PC-9 (cell line): ENCODE measurements at regions not wholly inside any gene's neighbourhood (a gene's known extent, or its start where the extent isn't known, plus 50 kb on each side); places are given as distances from the start of the nearest gene placed in this dataset.

Experiments
- BruUV-seq: library from RNA; stranded (reverse); fragments of 400-500 nt; replicated peaks from 2 replicates; lab custom pipeline; 2021; lab: Mats Ljungman, UMichigan
- CTCF ChIA-PET: fragments of 300-600 bp; sonication (Branson Sonifier 250); formaldehyde crosslinking; loops from one replicate; lab custom pipeline; 2022; ENCODE audit warnings: antibody characterized with exemption; lab: Charles Lee
- POLR2A ChIA-PET: fragments of 300-600 bp; sonication (Branson Sonifier 250); formaldehyde crosslinking; loops from one replicate; lab custom pipeline; 2022; ENCODE audit warnings: antibody characterized with exemption; ENCODE audit not compliant: unreplicated experiment; lab: Charles Lee
- DNase-seq, 2 experiments: peaks; one replicate each; pipeline versions ENCODE4 v3.0.0 to v3.0.0-alpha.2; 2015 to 2022; ENCODE audit warnings: mixed read lengths in 1 of 2
- H2AFZ ChIP-seq: fragments of 200-600 bp; sonication (generic); 2 replicates; pipeline ENCODE4 v1.8.1; 2017; ENCODE audit warnings: antibody characterized with exemption
- H3F3A ChIP-seq: fragments of 200-600 bp; sonication (generic); 2 replicates; pipeline ENCODE4 v1.8.1; 2017; ENCODE audit warnings: antibody characterized with exemption, mild to moderate bottlenecking, low read depth; ENCODE audit not compliant: insufficient read depth
- H3K27ac ChIP-seq: fragments of 200-600 bp; sonication (generic); 2 replicates; pipeline ENCODE4 v1.6.1; 2016; ENCODE audit warnings: mixed run types
- H3K27me3 ChIP-seq: fragments of 200-600 bp; sonication (generic); 2 replicates; pipeline ENCODE4 v1.6.1; 2016; ENCODE audit warnings: low read depth, mixed run types; ENCODE audit not compliant: insufficient read depth
- H3K36me3 ChIP-seq: fragments of 200-600 bp; sonication (generic); 2 replicates; pipeline ENCODE4 v1.6.1; 2016; ENCODE audit warnings: low read depth, mixed run types
- H3K4me1 ChIP-seq: fragments of 200-600 bp; sonication (generic); replicated peaks from 2 replicates; pipeline ENCODE4 v1.6.1; 2016; ENCODE audit warnings: mixed run types; ENCODE audit not compliant: insufficient read depth
- H3K4me2 ChIP-seq: fragments of 200-600 bp; sonication (generic); 2 replicates; pipeline ENCODE4 v1.6.1; 2017; ENCODE audit warnings: mixed run types
- H3K4me3 ChIP-seq: fragments of 200-600 bp; sonication (generic); 2 replicates; pipeline ENCODE4 v1.6.1; 2016; ENCODE audit warnings: mixed run types
- H3K79me2 ChIP-seq: fragments of 200-600 bp; sonication (generic); 2 replicates; pipeline ENCODE4 v1.6.1; 2017; ENCODE audit warnings: low read depth, mixed run types
- H3K9me2 ChIP-seq: fragments of 200-600 bp; sonication (generic); 2 replicates; pipeline ENCODE4 v1.8.1; 2017; ENCODE audit warnings: mild to moderate bottlenecking; ENCODE audit not compliant: insufficient read depth
- H3K9me3 ChIP-seq: fragments of 200-600 bp; sonication (generic); 2 replicates; pipeline ENCODE4 v1.8.1; 2016; ENCODE audit warnings: low read depth; ENCODE audit not compliant: insufficient read depth
- H4K20me1 ChIP-seq: fragments of 200-600 bp; sonication (generic); 2 replicates; pipeline ENCODE4 v1.8.1; 2017; ENCODE audit not compliant: insufficient read depth
- CTCF ChIP-seq: fragments of 200-600 bp; sonication (generic); conservative IDR thresholded peaks from 2 replicates; pipeline ENCODE4 v1.6.1; 2017; ENCODE audit warnings: mixed run types, antibody characterized with exemption, mild to moderate bottlenecking, moderate library complexity
- EZH2 ChIP-seq: fragments of 200-600 bp; sonication (generic); IDR thresholded peaks from 2 replicates; pipeline ENCODE4 v1.8.0; 2017; ENCODE audit warnings: antibody characterized with exemption, low read depth
- intact Hi-C: fragments of 100-400 bp; cut with micrococcal nuclease; formaldehyde crosslinking; loops from one replicate; pipeline ENCODE4 v1.10.0; 2022; ENCODE audit not compliant: unreplicated experiment

GRCh38 chr2:9772035-9772998 is 71.0 kb upstream of the TAF1B start:
- no peak overlapping the region for H3K27ac ChIP-seq
- no peak for DNase-seq
- H3K9me2 ChIP-seq: no peaks in the 10 kb centered on the region
- no peaks in the 10 kb centered on the region for H3K79me2 ChIP-seq
- TF ChIP-seq CTCF: no peak
- no peak for TF ChIP-seq EZH2
- BruUV-seq: no TSS peak
- no peak overlapping the region for H2AFZ ChIP-seq
- no peaks in the 10 kb centered on the region for H3F3A ChIP-seq
- ChIA-PET POLR2A (no interaction called here), CTCF (interaction anchor here (0.5 to 0.7 kb wide), 2 partner anchors 22 to 351 kb away, joined by 3 to 5 read pairs; no protein-coding TSS in a partner anchor)
- H3K9me3 ChIP-seq: no peaks in the 10 kb centered on the region
- no peak overlapping the region for H3K4me3 ChIP-seq
- no peaks in the 10 kb centered on the region for H3K4me1 ChIP-seq
- no peaks in the 10 kb centered on the region for H3K27me3 ChIP-seq
- H4K20me1 ChIP-seq: no peaks in the 10 kb centered on the region
- no peaks in the 10 kb centered on the region for H3K36me3 ChIP-seq
- intact Hi-C loops: no loop called here
- H3K4me2 ChIP-seq: no peak overlapping the region

GRCh38 chr2:9772999-9773902 is 70.0 kb upstream of the TAF1B start:
- no peak for TF ChIP-seq EZH2
- no peak for TF ChIP-seq CTCF
- no peak for DNase-seq
- no peaks in the 10 kb centered on the region for H4K20me1 ChIP-seq
- H3K9me2 ChIP-seq: no peaks in the 10 kb centered on the region
- H3K27me3 ChIP-seq: no peaks in the 10 kb centered on the region
- BruUV-seq: no TSS peak
- H3K4me1 ChIP-seq: no peaks in the 10 kb centered on the region
- no peaks in the 10 kb centered on the region for H3K9me3 ChIP-seq
- H3K36me3 ChIP-seq: no peaks in the 10 kb centered on the region
- no peak overlapping the region for H3K4me3 ChIP-seq
- H3K79me2 ChIP-seq: no peaks in the 10 kb centered on the region
- H2AFZ ChIP-seq: no peak overlapping the region
- no peak overlapping the region for H3K4me2 ChIP-seq
- intact Hi-C loops: no loop called here
- no peaks in the 10 kb centered on the region for H3F3A ChIP-seq
- CTCF ChIA-PET: interaction anchor here (0.7 kb wide), 1 partner anchor 21 kb away, joined by 3 read pairs; no protein-coding TSS in a partner anchor
- POLR2A ChIA-PET: no interaction called here
- no peak overlapping the region for H3K27ac ChIP-seq

GRCh38 chr2:9773903-9774239 is 69.4 kb upstream of the TAF1B start:
- no peak overlapping the region for H3K4me3 ChIP-seq
- H3K27me3 ChIP-seq: no peaks in the 10 kb centered on the region
- H3F3A ChIP-seq: no peaks in the 10 kb centered on the region
- CTCF ChIA-PET: no interaction called here
- H3K9me2 ChIP-seq: no peaks in the 10 kb centered on the region
- H4K20me1 ChIP-seq: no peaks in the 10 kb centered on the region
- POLR2A ChIA-PET: no interaction called here
- DNase-seq: no peak
- intact Hi-C loops: no loop called here
- BruUV-seq: no TSS peak
- H3K27ac ChIP-seq: no peak overlapping the region
- no peaks in the 10 kb centered on the region for H3K36me3 ChIP-seq
- H3K79me2 ChIP-seq: no peaks in the 10 kb centered on the region
- H3K4me1 ChIP-seq: no peaks in the 10 kb centered on the region
- no peak overlapping the region for H2AFZ ChIP-seq
- no peak overlapping the region for H3K4me2 ChIP-seq
- no peaks in the 10 kb centered on the region for H3K9me3 ChIP-seq
- TF ChIP-seq EZH2 (no peak), CTCF (no peak)
